HEK293 (cell line): ENCODE measurements at regions not wholly inside any gene's neighbourhood (a gene's known extent, or its start where the extent isn't known, plus 50 kb on each side); places are given as distances from the start of the nearest gene placed in this dataset.

ENCODE experiments used
- CTCF ChIA-PET: fragments of 350-600 bp; formaldehyde crosslinking; extraction: SDS; loops from one replicate; lab custom pipeline; 2021; ENCODE audit warnings: antibody characterized with exemption; lab: Yijun Ruan, JAX
- POLR2A ChIA-PET: fragments of 300-600 bp; formaldehyde crosslinking; extraction: SDS; loops from one replicate; lab custom pipeline; 2020; ENCODE audit warnings: antibody characterized with exemption, inconsistent platforms; lab: Yijun Ruan, JAX
- H3K27ac ChIP-seq: fragments of 200-500 bp; sonication (Bioruptor generic); 2 replicates; pipeline ENCODE4 v1.5.1; 2014; ENCODE audit warnings: low read depth, low read length, control low read depth, inconsistent platforms; ENCODE audit errors: extremely low read depth
- H3K36me3 ChIP-seq, 2 experiments: fragments of 200-500 bp in 1 of 2; sonication (Bioruptor generic) in 1 of 2; 1 replicate in 1 of 2; 2 replicates in 1 of 2; pipeline ENCODE4 v1.5.1; 2014 to 2017; ENCODE audit warnings: inconsistent platforms in 2 of 2, low read length in 2 of 2; ENCODE audit not compliant: control insufficient read depth in 2 of 2, insufficient read depth in 1 of 2
- H3K4me1 ChIP-seq: fragments of 200-500 bp; sonication (Bioruptor generic); 2 replicates; pipeline ENCODE4 v1.5.1; 2014; ENCODE audit warnings: mild to moderate bottlenecking, low read length, inconsistent platforms; ENCODE audit not compliant: control insufficient read depth, insufficient read depth
- H3K4me3 ChIP-seq: 2 replicates; pipeline ENCODE4 v1.5.1; 2011; ENCODE audit warnings: low read depth, mild to moderate bottlenecking, control low read depth, low read length, moderate library complexity
- H3K9me3 ChIP-seq: fragments of 200-500 bp; sonication (Bioruptor generic); 2 replicates; pipeline ENCODE4 v1.5.1; 2014; ENCODE audit warnings: low read depth, low read length, inconsistent platforms; ENCODE audit not compliant: control insufficient read depth, insufficient read depth
- KLF8 ChIP-seq: fragments of 450-650 bp; formaldehyde crosslinking; IDR thresholded peaks from 2 replicates; pipeline ENCODE4 v1.5.1; 2016; ENCODE audit warnings: missing biosample characterization, missing genetic modification characterization
- KLF9 ChIP-seq: fragments of 450-650 bp; formaldehyde crosslinking; IDR thresholded peaks from 2 replicates; pipeline ENCODE4 v1.5.1; 2016; ENCODE audit warnings: missing biosample characterization, missing genetic modification characterization, low read depth
- SETDB1 ChIP-seq: IDR thresholded peaks from one replicate; pipeline ENCODE4 v1.6.1; 2017; ENCODE audit warnings: mild to moderate bottlenecking, low read length, moderate library complexity, mixed read lengths; ENCODE audit not compliant: insufficient read length
- ZBTB17 ChIP-seq: fragments of 450-650 bp; formaldehyde crosslinking; IDR thresholded peaks from 2 replicates; pipeline ENCODE4 v1.5.1; 2016; ENCODE audit warnings: missing biosample characterization, missing genetic modification characterization
- ZBTB20 ChIP-seq: fragments of 450-650 bp; formaldehyde crosslinking; IDR thresholded peaks from 2 replicates; pipeline ENCODE4 v1.5.1; 2016; ENCODE audit warnings: missing biosample characterization, missing genetic modification characterization
- ZBTB7A ChIP-seq: fragments of 450-650 bp; formaldehyde crosslinking; IDR thresholded peaks from 2 replicates; pipeline ENCODE4 v1.5.1; 2016; ENCODE audit warnings: low read depth, missing biosample characterization, missing genetic modification characterization
- ZFHX2 ChIP-seq: fragments of 450-650 bp; formaldehyde crosslinking; conservative IDR thresholded peaks from 2 replicates; pipeline ENCODE4 v1.5.1; 2016; ENCODE audit warnings: missing biosample characterization, missing genetic modification characterization
- ZNF155 ChIP-seq: fragments of 450-650 bp; formaldehyde crosslinking; IDR thresholded peaks from 2 replicates; pipeline ENCODE4 v1.5.1; 2016; ENCODE audit warnings: missing biosample characterization, missing genetic modification characterization
- ZNF394 ChIP-seq: fragments of 450-650 bp; formaldehyde crosslinking; IDR thresholded peaks from 2 replicates; pipeline ENCODE4 v1.5.1; 2016; ENCODE audit warnings: missing biosample characterization, missing genetic modification characterization, mild to moderate bottlenecking, moderate library complexity, borderline replicate concordance
- ZNF48 ChIP-seq: fragments of 450-650 bp; formaldehyde crosslinking; IDR thresholded peaks from 2 replicates; pipeline ENCODE4 v1.5.1; 2016; ENCODE audit warnings: missing biosample characterization, missing genetic modification characterization
- ZNF629 ChIP-seq: fragments of 450-650 bp; formaldehyde crosslinking; IDR thresholded peaks from 2 replicates; pipeline ENCODE4 v1.5.1; 2017; ENCODE audit warnings: missing biosample characterization, missing genetic modification characterization
- ZNF830 ChIP-seq: fragments of 450-650 bp; IDR thresholded peaks from 2 replicates; pipeline ENCODE4 v1.5.0; 2018; ENCODE audit warnings: missing biosample characterization, missing genetic modification characterization, low read depth, mild to moderate bottlenecking, moderate library complexity
- ZXDB ChIP-seq: fragments of 450-650 bp; formaldehyde crosslinking; IDR thresholded peaks from 2 replicates; pipeline ENCODE4 v1.5.1; 2016; ENCODE audit warnings: missing biosample characterization, missing genetic modification characterization
- TF ChIP-seq, protein P1 (sequence below): fragments of 450-650 bp; formaldehyde crosslinking; IDR thresholded peaks from 2 replicates; pipeline ENCODE4 v1.5.1; 2016; ENCODE audit warnings: missing biosample characterization, missing genetic modification characterization, low read depth
- TF ChIP-seq, protein P2 (sequence below): fragments of 450-650 bp; formaldehyde crosslinking; IDR thresholded peaks from 2 replicates; pipeline ENCODE4 v1.5.1; 2017; ENCODE audit warnings: missing biosample characterization, missing genetic modification characterization
- TF ChIP-seq, protein P3 (sequence below): fragments of 450-650 bp; formaldehyde crosslinking; IDR thresholded peaks from 2 replicates; pipeline ENCODE4 v1.5.1; 2017; ENCODE audit warnings: missing biosample characterization, missing genetic modification characterization

DNA sequence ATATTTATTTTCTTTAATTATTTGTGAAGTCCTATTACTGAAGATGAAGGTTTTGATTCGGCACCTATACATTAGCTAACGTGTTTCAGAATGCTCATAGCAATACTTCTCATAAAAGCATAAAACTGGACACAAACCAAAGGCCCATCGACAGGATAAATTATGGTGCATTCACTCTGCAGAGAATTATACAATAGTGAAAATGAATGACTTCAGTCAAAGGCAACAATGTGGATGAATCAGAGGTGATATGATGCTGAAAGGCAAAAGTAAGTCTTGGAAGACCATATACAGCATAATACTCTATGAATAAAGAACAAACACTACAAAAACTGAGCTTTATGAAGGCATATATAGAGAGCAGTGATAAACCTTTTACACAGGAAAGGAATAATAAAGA lies 156.6 kb upstream of the EGLN3 start (continued):
- no peak for TF ChIP-seq KLF9 (tag by site-specific recombination)

DNA sequence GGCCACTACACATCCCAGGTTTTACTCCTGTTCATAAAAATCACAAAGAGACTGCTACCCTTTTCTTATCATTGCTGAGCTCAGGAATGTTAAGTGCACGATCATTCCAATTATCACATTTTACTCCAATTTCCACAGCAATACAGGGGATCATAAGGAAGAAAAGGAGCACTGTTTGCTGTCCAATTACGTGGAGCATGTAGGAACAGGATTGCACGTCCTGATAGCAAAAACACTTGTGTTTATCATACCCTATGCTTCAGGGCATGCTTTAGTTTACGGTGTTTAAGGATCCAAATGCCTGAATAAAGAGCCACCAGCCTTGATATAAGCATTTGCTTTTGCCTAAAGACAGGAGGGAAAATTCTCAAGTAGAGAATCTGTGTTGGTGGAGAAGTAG lies 155.4 kb upstream of the EGLN3 start:
- H3K4me1 ChIP-seq, result no peaks in the 10 kb centered on the region
- TF ChIP-seq ZXDB (tag by site-specific recombination), result no peak
- no peak for TF ChIP-seq ZBTB17 (tag by site-specific recombination)
- TF ChIP-seq, protein P1, sequence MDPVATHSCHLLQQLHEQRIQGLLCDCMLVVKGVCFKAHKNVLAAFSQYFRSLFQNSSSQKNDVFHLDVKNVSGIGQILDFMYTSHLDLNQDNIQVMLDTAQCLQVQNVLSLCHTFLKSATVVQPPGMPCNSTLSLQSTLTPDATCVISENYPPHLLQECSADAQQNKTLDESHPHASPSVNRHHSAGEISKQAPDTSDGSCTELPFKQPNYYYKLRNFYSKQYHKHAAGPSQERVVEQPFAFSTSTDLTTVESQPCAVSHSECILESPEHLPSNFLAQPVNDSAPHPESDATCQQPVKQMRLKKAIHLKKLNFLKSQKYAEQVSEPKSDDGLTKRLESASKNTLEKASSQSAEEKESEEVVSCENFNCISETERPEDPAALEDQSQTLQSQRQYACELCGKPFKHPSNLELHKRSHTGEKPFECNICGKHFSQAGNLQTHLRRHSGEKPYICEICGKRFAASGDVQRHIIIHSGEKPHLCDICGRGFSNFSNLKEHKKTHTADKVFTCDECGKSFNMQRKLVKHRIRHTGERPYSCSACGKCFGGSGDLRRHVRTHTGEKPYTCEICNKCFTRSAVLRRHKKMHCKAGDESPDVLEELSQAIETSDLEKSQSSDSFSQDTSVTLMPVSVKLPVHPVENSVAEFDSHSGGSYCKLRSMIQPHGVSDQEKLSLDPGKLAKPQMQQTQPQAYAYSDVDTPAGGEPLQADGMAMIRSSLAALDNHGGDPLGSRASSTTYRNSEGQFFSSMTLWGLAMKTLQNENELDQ (tag by site-specific recombination), result no peak
- TF ChIP-seq, all 188 proteins: peak for 0
- CTCF ChIA-PET, result interaction anchor here (0.7 to 0.9 kb wide), 2 partner anchors 122 to 262 kb away, joined by 3 read pairs; no protein-coding TSS in a partner anchor
- POLR2A ChIA-PET, result no interaction called here
- no peaks in the 10 kb centered on the region for H3K36me3 ChIP-seq
- H3K27ac ChIP-seq, result no peak overlapping the region
- no peak overlapping the region for H3K4me3 ChIP-seq
- no peaks in the 10 kb centered on the region for H3K9me3 ChIP-seq

DNA sequence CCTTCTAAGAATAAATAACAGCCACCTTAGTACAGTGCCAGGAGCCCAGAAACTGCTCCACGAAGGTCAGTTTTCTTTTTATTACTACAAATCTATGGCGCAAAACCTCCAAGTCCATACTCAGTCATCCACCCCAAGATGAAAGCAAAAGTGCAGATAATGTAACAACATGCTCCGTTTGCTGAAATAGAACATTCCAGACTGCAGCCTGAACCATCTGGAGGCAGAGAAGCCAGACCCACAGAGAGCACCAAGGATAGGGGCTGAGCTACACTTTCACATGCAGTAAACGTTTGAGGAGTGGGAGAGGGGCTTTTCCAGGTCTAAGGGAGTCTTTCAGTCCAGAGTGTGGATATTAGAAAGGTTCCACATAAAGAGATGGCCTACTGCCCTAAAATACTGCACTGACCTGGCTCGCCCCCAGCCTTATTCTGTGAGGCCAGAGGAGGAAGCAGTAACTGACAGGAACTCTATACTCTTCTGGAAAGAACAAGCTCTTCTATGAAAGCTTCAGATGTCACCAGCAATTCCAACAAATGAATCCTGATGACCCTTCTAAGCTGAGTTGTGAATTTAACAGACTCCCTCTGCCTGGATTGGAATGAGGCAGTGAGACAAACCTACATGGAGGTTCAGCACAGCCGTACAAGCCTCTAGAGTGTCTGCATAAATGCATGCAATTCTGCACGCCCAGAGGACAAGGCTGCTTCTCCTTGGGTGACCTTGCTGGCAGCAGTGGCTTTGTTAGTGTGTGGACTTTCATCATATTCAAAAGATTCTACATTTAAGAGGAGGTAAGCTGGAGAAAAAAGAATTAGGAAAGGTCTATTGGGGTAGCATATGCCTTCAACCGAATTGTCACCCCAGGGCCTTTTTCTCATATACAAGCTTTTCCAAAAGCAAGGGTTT lies 153.9 kb upstream of the EGLN3 start:
- POLR2A ChIA-PET, result interaction anchor here (0.6 kb wide), 1 partner anchor 138 kb away, joined by 3 read pairs; no protein-coding TSS in a partner anchor
- no peaks in the 10 kb centered on the region for H3K4me1 ChIP-seq
- TF ChIP-seq ZNF830 (tag by site-specific recombination) (no peak), ZNF155 (tag by site-specific recombination) (no peak), ZNF629 (tag by site-specific recombination) (no peak), ZBTB20 (tag by site-specific recombination) (no peak), KLF8 (no peak), ZFHX2 (tag by site-specific recombination) (no peak), ZNF394 (no peak), ZNF48 (tag by site-specific recombination) (no peak), SETDB1 (no peak), ZBTB7A (tag by site-specific recombination) (no peak)
- TF ChIP-seq, protein P2, sequence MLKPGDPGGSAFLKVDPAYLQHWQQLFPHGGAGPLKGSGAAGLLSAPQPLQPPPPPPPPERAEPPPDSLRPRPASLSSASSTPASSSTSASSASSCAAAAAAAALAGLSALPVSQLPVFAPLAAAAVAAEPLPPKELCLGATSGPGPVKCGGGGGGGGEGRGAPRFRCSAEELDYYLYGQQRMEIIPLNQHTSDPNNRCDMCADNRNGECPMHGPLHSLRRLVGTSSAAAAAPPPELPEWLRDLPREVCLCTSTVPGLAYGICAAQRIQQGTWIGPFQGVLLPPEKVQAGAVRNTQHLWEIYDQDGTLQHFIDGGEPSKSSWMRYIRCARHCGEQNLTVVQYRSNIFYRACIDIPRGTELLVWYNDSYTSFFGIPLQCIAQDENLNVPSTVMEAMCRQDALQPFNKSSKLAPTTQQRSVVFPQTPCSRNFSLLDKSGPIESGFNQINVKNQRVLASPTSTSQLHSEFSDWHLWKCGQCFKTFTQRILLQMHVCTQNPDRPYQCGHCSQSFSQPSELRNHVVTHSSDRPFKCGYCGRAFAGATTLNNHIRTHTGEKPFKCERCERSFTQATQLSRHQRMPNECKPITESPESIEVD (tag by site-specific recombination), result no peak
- TF ChIP-seq, protein P3, sequence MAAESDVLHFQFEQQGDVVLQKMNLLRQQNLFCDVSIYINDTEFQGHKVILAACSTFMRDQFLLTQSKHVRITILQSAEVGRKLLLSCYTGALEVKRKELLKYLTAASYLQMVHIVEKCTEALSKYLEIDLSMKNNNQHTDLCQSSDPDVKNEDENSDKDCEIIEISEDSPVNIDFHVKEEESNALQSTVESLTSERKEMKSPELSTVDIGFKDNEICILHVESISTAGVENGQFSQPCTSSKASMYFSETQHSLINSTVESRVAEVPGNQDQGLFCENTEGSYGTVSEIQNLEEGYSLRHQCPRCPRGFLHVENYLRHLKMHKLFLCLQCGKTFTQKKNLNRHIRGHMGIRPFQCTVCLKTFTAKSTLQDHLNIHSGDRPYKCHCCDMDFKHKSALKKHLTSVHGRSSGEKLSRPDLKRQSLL (tag by site-specific recombination), result no peak
- no peaks in the 10 kb centered on the region for H3K9me3 ChIP-seq
- no peak overlapping the region for H3K27ac ChIP-seq
- no peak overlapping the region for H3K4me3 ChIP-seq
- H3K36me3 ChIP-seq, result no peaks in the 10 kb centered on the region
- CTCF ChIA-PET, result interaction anchor here (0.9 to 1.0 kb wide), 3 partner anchors 9 to 266 kb away, joined by 3 read pairs; no protein-coding TSS in a partner anchor
